Osteoblast (primary cell): ENCODE measurements at regions not wholly inside any gene's neighbourhood (a gene's known extent, or its start where the extent isn't known, plus 50 kb on each side); places are given as distances from the start of the nearest gene placed in this dataset.

ENCODE experiments used
- DNase-seq: peaks from one replicate; pipeline ENCODE4 v3.0.0; 2011; ENCODE audit warnings: low spot score, mixed read lengths; ENCODE audit not compliant: insufficient read length; ENCODE audit errors: missing footprints
- H2AFZ ChIP-seq: 2 replicates; pipeline ENCODE4 v1.6.0; 2011; ENCODE audit warnings: mild to moderate bottlenecking, low read length
- H3K27ac ChIP-seq: 2 replicates; pipeline ENCODE4 v1.5.1; 2011; ENCODE audit warnings: mild to moderate bottlenecking, low read depth, low read length, moderate library complexity
- H3K27me3 ChIP-seq: 2 replicates; pipeline ENCODE4 v1.6.0; 2012; ENCODE audit warnings: mild to moderate bottlenecking, control low read depth, inconsistent platforms, low read length, moderate library complexity; ENCODE audit not compliant: insufficient read depth
- H3K36me3 ChIP-seq: 2 replicates; pipeline ENCODE4 v1.5.1; 2011; ENCODE audit warnings: mild to moderate bottlenecking, low read length, control low read depth, moderate library complexity; ENCODE audit not compliant: insufficient read depth
- H3K4me1 ChIP-seq: 2 replicates; pipeline ENCODE4 v1.5.1; 2011; ENCODE audit warnings: mild to moderate bottlenecking, low read length, control low read depth, moderate library complexity; ENCODE audit not compliant: insufficient read depth
- H3K4me2 ChIP-seq: 2 replicates; pipeline ENCODE4 v1.6.0; 2011; ENCODE audit warnings: mild to moderate bottlenecking, low read length; ENCODE audit not compliant: insufficient read depth
- H3K4me3 ChIP-seq: fragments of 200-600 bp; sonication (generic); 3 replicates; pipeline ENCODE4 v1.5.1; 2012; ENCODE audit warnings: mild to moderate bottlenecking, low read length, inconsistent platforms; ENCODE audit not compliant: insufficient read depth
- H3K79me2 ChIP-seq: 2 replicates; pipeline ENCODE4 v1.6.0; 2012; ENCODE audit warnings: mild to moderate bottlenecking, low read length, control low read depth, inconsistent platforms; ENCODE audit not compliant: insufficient read depth
- H3K9me3 ChIP-seq: 2 replicates; pipeline ENCODE4 v1.5.1; 2011; ENCODE audit warnings: low read depth, low read length, control low read depth
- H4K20me1 ChIP-seq: 2 replicates; pipeline ENCODE4 v1.6.0; 2012; ENCODE audit warnings: mild to moderate bottlenecking, low read length, control low read depth; ENCODE audit not compliant: insufficient read depth
- CTCF ChIP-seq: IDR thresholded peaks from 2 replicates; pipeline ENCODE4 v1.5.1; 2011; ENCODE audit warnings: mild to moderate bottlenecking, low read depth, low read length, moderate library complexity; ENCODE audit errors: extremely low read depth

- H3K27ac ChIP-seq: no peak overlapping the region
- H3K4me3 ChIP-seq: no peak overlapping the region
- no peaks in the 10 kb centered on the region for H3K9me3 ChIP-seq
- H3K27me3 ChIP-seq: no peaks in the 10 kb centered on the region
- TF ChIP-seq CTCF: peak; percentile 88
- peak; percentile 97 for DNase-seq
- H3K4me2 ChIP-seq: no peak overlapping the region
- H3K4me1 ChIP-seq: peaks cover 22% of the 10 kb centered on the region
- H4K20me1 ChIP-seq: no peaks in the 10 kb centered on the region
- H2AFZ ChIP-seq: peak overlapping the region; percentile 56
- H3K36me3 ChIP-seq: no peaks in the 10 kb centered on the region
- no peaks in the 10 kb centered on the region for H3K79me2 ChIP-seq
These were observed 163.4 kb downstream of the KLF13 start for GRCh38 chr15:31489801-31490646.

DNA sequence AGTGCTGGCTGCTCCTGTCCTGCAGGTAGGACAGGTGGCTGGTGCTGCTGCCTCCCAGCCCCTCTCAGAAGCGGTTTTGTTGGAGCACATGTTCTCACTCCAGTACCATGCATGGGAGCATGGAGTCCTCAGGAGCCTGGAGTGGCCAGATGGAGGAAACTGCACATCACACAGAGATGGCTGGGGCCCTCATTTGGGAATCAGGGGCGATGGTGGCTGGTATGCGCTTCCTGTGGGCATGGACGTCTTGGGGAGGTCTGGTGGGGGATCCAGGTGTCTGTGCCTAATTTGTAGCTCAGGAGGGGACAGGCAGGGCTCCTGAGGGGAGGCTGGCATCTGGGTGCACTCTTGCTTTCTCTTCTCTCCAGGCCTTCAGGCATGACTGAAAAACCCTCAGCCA, 168.2 kb downstream of the KLF13 start:
- Histone ChIP-seq H4K20me1 (no peaks in the 10 kb centered on the region), H3K27me3 (no peaks in the 10 kb centered on the region), H3K9me3 (no peaks in the 10 kb centered on the region), H3K4me3 (no peak overlapping the region), H2AFZ (no peak overlapping the region), H3K36me3 (no peaks in the 10 kb centered on the region), H3K4me2 (no peak overlapping the region), H3K4me1 (peaks cover 2% of the 10 kb centered on the region), H3K79me2 (no peaks in the 10 kb centered on the region), H3K27ac (no peak overlapping the region)
- no peak for DNase-seq
- no peak for TF ChIP-seq CTCF

GRCh38 chr15:31495281-31495680, 168.6 kb downstream of the KLF13 start:
- Histone ChIP-seq H3K4me3 (no peak overlapping the region), H4K20me1 (no peaks in the 10 kb centered on the region), H3K4me1 (no peaks in the 10 kb centered on the region), H2AFZ (no peak overlapping the region), H3K9me3 (no peaks in the 10 kb centered on the region), H3K27me3 (no peaks in the 10 kb centered on the region), H3K36me3 (no peaks in the 10 kb centered on the region), H3K27ac (no peak overlapping the region), H3K4me2 (no peak overlapping the region), H3K79me2 (no peaks in the 10 kb centered on the region)
- no peak for TF ChIP-seq CTCF
- DNase-seq: no peak

DNA sequence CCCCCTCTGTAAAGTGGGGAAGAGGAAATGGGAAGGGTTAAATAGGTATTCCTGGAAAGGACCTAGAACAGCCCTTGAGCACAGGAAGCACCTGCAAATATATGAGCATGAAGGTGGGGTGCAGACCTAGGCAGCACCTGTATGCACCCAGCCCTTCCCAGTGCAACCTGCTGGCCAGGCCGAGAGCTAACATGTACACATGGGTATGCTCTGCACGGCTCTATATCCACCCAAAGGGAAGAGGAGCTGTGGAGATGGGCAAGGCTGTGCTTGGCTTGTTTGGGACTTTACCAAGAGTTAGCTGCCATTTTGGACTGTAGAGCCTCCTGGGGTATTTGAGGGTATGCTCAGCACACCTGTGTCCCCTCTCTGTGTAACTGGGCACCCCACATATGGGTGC, 171.2 kb downstream of the KLF13 start:
- no peaks in the 10 kb centered on the region for H3K79me2 ChIP-seq
- no peak overlapping the region for H3K4me3 ChIP-seq
- H3K4me2 ChIP-seq: no peak overlapping the region
- H4K20me1 ChIP-seq: no peaks in the 10 kb centered on the region
- no peak for TF ChIP-seq CTCF
- H3K27ac ChIP-seq: no peak overlapping the region
- H3K4me1 ChIP-seq: no peaks in the 10 kb centered on the region
- H3K27me3 ChIP-seq: peaks cover 2% of the 10 kb centered on the region
- no peaks in the 10 kb centered on the region for H3K9me3 ChIP-seq
- H3K36me3 ChIP-seq: no peaks in the 10 kb centered on the region
- H2AFZ ChIP-seq: no peak overlapping the region
- no peak for DNase-seq
